Testis (tissue), 2 donors: ENCODE measurements at regions not wholly inside any gene's neighbourhood (a gene's known extent, or its start where the extent isn't known, plus 50 kb on each side); places are given as distances from the start of the nearest gene placed in this dataset.

Experiments
- CTCF ChIP-seq, 3 experiments: fragments of 450-650 bp in 2 of 3; fragments of 200-600 bp in 1 of 3; sonication (generic) in 1 of 3; IDR thresholded peaks; one replicate each; pipeline ENCODE4 v1.5.1; 2016 to 2019; ENCODE audit warnings: antibody characterized with exemption in 3 of 3, mild to moderate bottlenecking in 2 of 3, moderate library complexity in 1 of 3
- POLR2A ChIP-seq: fragments of 450-650 bp; IDR thresholded peaks from one replicate; pipeline ENCODE4 v1.6.1; 2017; ENCODE audit warnings: antibody characterized with exemption, mild to moderate bottlenecking, moderate library complexity

GRCh38 chr14:99042381-99043266 lies 229.4 kb downstream of the BCL11B start:
- TF ChIP-seq CTCF (IDR thresholded peaks at IDR 0.05), result no peak
- no peak for TF ChIP-seq POLR2A
